ENCODE measurements at regions not wholly inside any gene's neighbourhood (a gene's known extent, or its start where the extent isn't known, plus 50 kb on each side); places are given as distances from the start of the nearest gene placed in this dataset.

DNA sequence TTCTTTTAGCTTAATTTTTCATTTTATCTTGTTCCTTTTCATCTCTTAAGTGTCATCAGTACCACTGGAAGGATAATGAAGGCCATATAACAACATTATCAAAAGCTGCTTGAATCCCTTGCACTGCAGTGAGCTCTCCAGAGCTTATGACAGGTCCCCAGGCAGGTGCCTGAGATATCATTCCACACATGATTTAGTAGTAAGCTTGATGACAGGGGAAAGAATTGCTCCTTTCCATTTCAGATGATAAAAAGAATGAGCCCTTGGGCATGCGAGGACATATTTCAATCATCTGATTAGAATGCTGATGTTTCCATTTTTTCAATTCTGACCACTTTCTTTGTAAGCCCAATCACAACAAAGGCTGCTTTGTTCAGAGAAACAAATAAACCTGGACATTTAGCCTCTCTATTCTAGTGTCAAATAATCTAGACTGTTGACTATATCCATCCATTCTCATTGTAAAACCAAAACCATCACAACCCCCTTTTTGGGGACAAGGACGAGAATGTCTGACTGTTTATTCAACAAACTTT lies 567.8 kb downstream of the IGSF11 start:
- no peak overlapping the region for H3K4me3 ChIP-seq (ENCODE audit: low read depth, low read length)
- TF ChIP-seq, protein P1, sequence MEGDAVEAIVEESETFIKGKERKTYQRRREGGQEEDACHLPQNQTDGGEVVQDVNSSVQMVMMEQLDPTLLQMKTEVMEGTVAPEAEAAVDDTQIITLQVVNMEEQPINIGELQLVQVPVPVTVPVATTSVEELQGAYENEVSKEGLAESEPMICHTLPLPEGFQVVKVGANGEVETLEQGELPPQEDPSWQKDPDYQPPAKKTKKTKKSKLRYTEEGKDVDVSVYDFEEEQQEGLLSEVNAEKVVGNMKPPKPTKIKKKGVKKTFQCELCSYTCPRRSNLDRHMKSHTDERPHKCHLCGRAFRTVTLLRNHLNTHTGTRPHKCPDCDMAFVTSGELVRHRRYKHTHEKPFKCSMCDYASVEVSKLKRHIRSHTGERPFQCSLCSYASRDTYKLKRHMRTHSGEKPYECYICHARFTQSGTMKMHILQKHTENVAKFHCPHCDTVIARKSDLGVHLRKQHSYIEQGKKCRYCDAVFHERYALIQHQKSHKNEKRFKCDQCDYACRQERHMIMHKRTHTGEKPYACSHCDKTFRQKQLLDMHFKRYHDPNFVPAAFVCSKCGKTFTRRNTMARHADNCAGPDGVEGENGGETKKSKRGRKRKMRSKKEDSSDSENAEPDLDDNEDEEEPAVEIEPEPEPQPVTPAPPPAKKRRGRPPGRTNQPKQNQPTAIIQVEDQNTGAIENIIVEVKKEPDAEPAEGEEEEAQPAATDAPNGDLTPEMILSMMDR (IDR thresholded peaks at IDR 0.05; ENCODE audit: low read depth, low read length, missing control alignments), result no peak
- DNase-seq (ENCODE audit: low read depth), result no peak

DNA sequence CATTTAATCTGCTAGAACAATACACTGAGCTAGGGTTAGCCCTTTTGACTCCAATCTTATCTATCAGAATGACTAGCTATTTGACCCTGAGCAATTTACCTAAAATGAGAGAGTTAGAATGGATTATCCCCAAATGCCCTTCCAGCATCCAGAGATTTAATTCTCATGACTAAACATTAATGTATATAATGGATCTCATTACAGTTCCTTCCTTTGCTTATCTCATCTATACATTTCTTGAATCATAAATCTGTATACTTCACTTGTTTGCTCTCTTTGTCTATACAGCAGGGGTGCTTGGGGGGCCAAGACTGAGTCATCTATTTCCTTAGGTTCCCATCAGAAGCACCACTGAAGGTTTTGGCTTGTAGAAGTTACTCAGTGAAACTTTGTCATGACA lies 565.8 kb downstream of the IGSF11 start:
- H3K4me3 ChIP-seq (ENCODE audit: low read depth, low read length), result no peak overlapping the region
- DNase-seq (ENCODE audit: low read depth), result no peak
- TF ChIP-seq, protein P1 (IDR thresholded peaks at IDR 0.05; ENCODE audit: low read depth, low read length, missing control alignments), result no peak

DNA sequence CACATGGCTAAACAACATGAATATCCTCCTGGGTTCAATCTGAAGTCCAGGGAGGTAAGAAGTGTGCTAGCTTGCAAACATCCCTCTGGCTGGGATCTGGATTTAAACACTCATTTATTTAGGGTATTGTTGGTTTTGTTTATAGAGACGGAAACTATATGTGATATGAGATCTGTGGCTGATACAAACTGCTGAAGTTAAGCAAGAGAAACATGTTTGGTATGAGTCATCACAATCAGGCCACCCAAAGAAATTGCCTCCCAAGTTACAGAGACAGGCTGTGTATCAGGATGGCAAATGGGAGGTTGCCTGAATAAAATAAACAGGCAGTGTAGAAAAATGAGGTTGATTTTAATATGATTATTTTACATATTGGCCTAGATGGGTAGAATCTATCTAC lies 562.1 kb downstream of the IGSF11 start:
- no peak for DNase-seq (ENCODE audit: low read depth)
- H3K4me3 ChIP-seq (ENCODE audit: low read depth, low read length), result no peak overlapping the region
- TF ChIP-seq, protein P1 (IDR thresholded peaks at IDR 0.05; ENCODE audit: low read depth, low read length, missing control alignments), result no peak

DNA sequence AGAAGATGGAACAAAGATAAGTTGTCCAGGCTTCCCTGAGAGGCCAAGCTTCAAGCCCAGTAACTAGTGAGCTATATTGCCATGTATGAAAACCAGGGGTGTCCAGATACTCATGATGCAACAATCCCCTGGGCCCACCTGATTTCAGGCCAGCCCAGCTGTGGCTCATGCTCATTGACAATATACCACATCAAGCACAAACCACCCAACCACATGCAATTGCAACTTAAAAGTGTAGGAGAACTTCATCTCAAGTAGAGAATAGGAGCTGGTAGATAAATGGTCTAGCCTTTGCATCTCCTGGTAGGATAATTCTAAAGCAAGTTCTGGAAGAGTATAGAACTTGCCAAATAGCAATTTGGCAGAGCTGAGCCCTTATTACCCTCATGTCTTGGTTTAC lies 561.3 kb downstream of the IGSF11 start:
- no peak for DNase-seq (ENCODE audit: low read depth)
- TF ChIP-seq, protein P1 (IDR thresholded peaks at IDR 0.05; ENCODE audit: low read depth, low read length, missing control alignments), result no peak
- no peak overlapping the region for H3K4me3 ChIP-seq (ENCODE audit: low read depth, low read length)

DNA sequence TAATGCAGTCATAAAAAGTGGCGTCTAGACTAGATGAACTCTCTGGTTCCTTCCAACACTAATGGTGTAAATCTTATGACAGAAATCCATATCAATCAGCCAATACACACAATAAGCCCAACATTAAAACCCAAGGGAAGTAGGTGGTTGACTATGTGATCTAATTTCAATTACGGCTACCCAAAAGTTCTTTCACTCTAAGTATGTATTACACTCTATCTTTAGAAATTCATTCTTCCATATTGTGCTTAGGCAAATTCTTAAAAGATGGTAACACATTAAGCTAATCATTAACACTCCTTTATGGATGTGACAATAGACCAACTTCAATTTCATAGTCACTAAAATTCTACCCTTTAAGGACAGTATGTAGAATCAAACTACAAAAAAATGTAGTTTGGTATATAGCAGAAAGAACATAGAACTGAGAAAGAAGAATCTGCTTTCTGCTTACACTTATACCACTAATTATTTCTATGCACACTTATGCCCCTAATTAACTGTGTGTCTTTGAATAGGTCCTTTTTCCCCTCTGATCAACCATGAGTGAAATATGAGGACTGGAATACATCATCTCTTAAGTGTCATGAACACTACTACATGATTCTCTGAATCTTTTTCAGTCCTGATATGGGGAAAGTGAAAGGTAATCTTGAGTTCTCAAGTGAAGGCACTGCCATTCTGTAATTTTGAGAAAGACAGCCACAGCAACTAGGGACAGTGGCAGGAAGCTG lies 557.6 kb downstream of the IGSF11 start:
- H3K4me3 ChIP-seq (ENCODE audit: low read depth, low read length), result no peak overlapping the region
- no peak for DNase-seq (ENCODE audit: low read depth)
- TF ChIP-seq, protein P1 (IDR thresholded peaks at IDR 0.05; ENCODE audit: low read depth, low read length, missing control alignments), result no peak

DNA sequence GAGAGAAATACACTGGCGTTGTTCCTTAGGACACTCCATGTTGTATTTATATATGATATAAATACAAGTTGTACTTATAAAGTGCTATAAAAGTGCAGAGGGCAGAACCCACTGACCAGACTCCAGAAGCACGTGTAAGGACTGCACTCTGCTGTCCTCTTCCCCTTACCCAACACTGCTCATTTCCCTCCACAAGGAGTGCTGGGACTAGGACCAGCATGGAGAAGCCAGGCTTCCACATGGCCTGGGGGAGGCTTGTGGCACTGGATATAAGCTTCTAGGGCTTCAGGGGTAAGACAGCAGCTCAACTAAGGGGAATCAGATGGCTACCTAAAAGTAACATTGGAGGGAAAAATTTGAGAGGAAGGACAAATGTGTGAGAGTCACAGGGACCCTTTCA lies 556.9 kb downstream of the IGSF11 start:
- TF ChIP-seq, protein P1 (IDR thresholded peaks at IDR 0.05; ENCODE audit: low read depth, low read length, missing control alignments), result no peak
- DNase-seq (ENCODE audit: low read depth), result no peak
- H3K4me3 ChIP-seq (ENCODE audit: low read depth, low read length), result no peak overlapping the region

All from GM12864 (cell line).